HCT116 (cell line): ENCODE measurements at regions not wholly inside any gene's neighbourhood (a gene's known extent, or its start where the extent isn't known, plus 50 kb on each side); places are given as distances from the start of the nearest gene placed in this dataset.

ENCODE experiments used
- ATAC-seq: fragments of 200-7000 bp; cut with Tn5 transposase; 2 replicates; pipeline ENCODE4 v1.9.1; 2020; ENCODE audit warnings: mild to moderate bottlenecking, moderate library complexity
- BruUV-seq: library from RNA; stranded (reverse); fragments of 400-500 nt; replicated peaks from 2 replicates; lab custom pipeline; 2021; lab: Mats Ljungman, UMichigan
- CTCF ChIA-PET: fragments of 300-600 bp; sonication (Branson Sonifier 250); formaldehyde crosslinking; loops from one replicate; lab custom pipeline; 2021; ENCODE audit warnings: antibody characterized with exemption; lab: Charles Lee
- POLR2A ChIA-PET: fragments of 300-600, 350-600 bp; sonication (Branson Sonifier 250); formaldehyde crosslinking; loops from one replicate; lab custom pipeline; 2021; ENCODE audit warnings: antibody characterized with exemption; lab: Charles Lee
- RAD21 ChIA-PET, 2 experiments: fragments of 300-600 bp; sonication (Branson Sonifier 250); formaldehyde crosslinking; loops; one replicate each; lab custom pipeline; 2023; ENCODE audit warnings: low total read pairs in 2 of 2; ENCODE audit not compliant: uncharacterized antibody in 2 of 2, unreplicated experiment in 2 of 2, low non-redundant PET in 1 of 2; lab: Charles Lee
- DNase-seq: peaks from one replicate; pipeline ENCODE4 v3.0.0-alpha.2; 2010; ENCODE audit warnings: low read depth, low spot score
- H2AFZ ChIP-seq: fragments of 200-600 bp; shearing (Covaris generic), sonication (generic); 2 replicates; pipeline ENCODE4 v1.6.1; 2017; ENCODE audit warnings: low read depth, mixed run types, mixed read lengths, antibody characterized with exemption, low read length; ENCODE audit not compliant: poor library complexity, severe bottlenecking
- H3K27ac ChIP-seq: 2 replicates; pipeline ENCODE4 v1.5.1; 2012; ENCODE audit warnings: low read depth, low read length
- H3K27me3 ChIP-seq: fragments of 200-600 bp; sonication (generic); 2 replicates; pipeline ENCODE4 v1.6.1; 2016; ENCODE audit warnings: mixed run types, low read length, mixed read lengths; ENCODE audit not compliant: insufficient read depth
- H3K36me3 ChIP-seq, 2 experiments: fragments of 200-500 bp in 1 of 2; fragments of 200-600 bp in 1 of 2; sonication (Bioruptor generic) in 1 of 2; sonication (generic) in 1 of 2; 2 replicates each; pipeline versions ENCODE4 v1.5.1 to v1.6.1; 2014 to 2016; ENCODE audit warnings: low read length in 2 of 2, inconsistent platforms in 1 of 2, mixed read lengths in 1 of 2, mixed run types in 1 of 2; ENCODE audit not compliant: insufficient read depth in 2 of 2, control insufficient read depth in 1 of 2
- H3K4me1 ChIP-seq, 2 experiments: fragments of 200-600 bp in 1 of 2; sonication (generic) in 1 of 2; 2 replicates each; pipeline versions ENCODE4 v1.5.1 to v1.6.1; 2012 to 2017; ENCODE audit warnings: low read length in 2 of 2, inconsistent platforms in 1 of 2, mild to moderate bottlenecking in 1 of 2, mixed read lengths in 1 of 2, mixed run types in 1 of 2, moderate library complexity in 1 of 2; ENCODE audit not compliant: insufficient read depth in 2 of 2, control insufficient read depth in 1 of 2
- H3K4me2 ChIP-seq: fragments of 200-600 bp; sonication (generic); 2 replicates; pipeline ENCODE4 v1.6.1; 2017; ENCODE audit warnings: mixed run types, low read length, mixed read lengths
- H3K4me3 ChIP-seq, 2 experiments: fragments of 200-600 bp in 1 of 2; sonication (generic) in 1 of 2; replicated peaks in 1 of 2; 2 replicates each; pipeline ENCODE4 v1.5.1; 2011 to 2016; ENCODE audit warnings: low read length in 2 of 2, control low read depth in 1 of 2, low read depth in 1 of 2, mild to moderate bottlenecking in 1 of 2, mixed read lengths in 1 of 2, mixed run types in 1 of 2
- H3K79me2 ChIP-seq: fragments of 200-600 bp; sonication (generic); 2 replicates; pipeline ENCODE4 v1.6.1; 2017; ENCODE audit warnings: mild to moderate bottlenecking, mixed run types, low read length, moderate library complexity, mixed read lengths; ENCODE audit not compliant: insufficient read depth
- H3K9ac ChIP-seq: fragments of 200-600 bp; sonication (generic); 2 replicates; pipeline ENCODE4 v1.6.1; 2016; ENCODE audit warnings: low read length, mixed read lengths
- H3K9me2 ChIP-seq: fragments of 200-600 bp; sonication (generic), shearing (Covaris generic); 2 replicates; pipeline ENCODE4 v1.6.1; 2017; ENCODE audit warnings: mixed run types, mild to moderate bottlenecking, moderate library complexity; ENCODE audit not compliant: insufficient read depth
- H3K9me3 ChIP-seq, 2 experiments: fragments of 200-500 bp in 1 of 2; fragments of 200-600 bp in 1 of 2; sonication (Bioruptor generic) in 1 of 2; sonication (generic) in 1 of 2; 2 replicates each; pipeline ENCODE4 v1.6.1; 2014 to 2017; ENCODE audit warnings: low read length in 2 of 2, mixed read lengths in 2 of 2, inconsistent platforms in 1 of 2, low read depth in 1 of 2, mild to moderate bottlenecking in 1 of 2, mixed run types in 1 of 2, moderate library complexity in 1 of 2; ENCODE audit not compliant: control insufficient read depth in 1 of 2, insufficient read depth in 1 of 2
- H4K20me1 ChIP-seq: fragments of 200-600 bp; sonication (generic), shearing (Covaris generic); 2 replicates; pipeline ENCODE4 v1.6.1; 2017; ENCODE audit warnings: mixed run types, mild to moderate bottlenecking, moderate library complexity; ENCODE audit not compliant: insufficient read depth
- CBX3 ChIP-seq: IDR thresholded peaks from 2 replicates; pipeline ENCODE4 v1.6.1; 2012; ENCODE audit warnings: low read depth
- EGR1 ChIP-seq: IDR thresholded peaks from 2 replicates; pipeline ENCODE4 v1.6.1; 2012; ENCODE audit warnings: low read depth
- JUND ChIP-seq: IDR thresholded peaks from 2 replicates; pipeline ENCODE4 v1.6.1; 2012
- YY1 ChIP-seq: IDR thresholded peaks from 2 replicates; pipeline ENCODE4 v1.6.1; 2011; ENCODE audit warnings: low read length, low read depth, moderate library complexity, mild to moderate bottlenecking; ENCODE audit not compliant: insufficient replicate concordance; ENCODE audit errors: extremely low read depth
- ZNF274 ChIP-seq: fragments of 200-500 bp; sonication (Bioruptor generic); IDR thresholded peaks from 2 replicates; pipeline ENCODE4 v1.6.1; 2014; ENCODE audit warnings: mild to moderate bottlenecking, low read depth, low read length, inconsistent platforms
- intact Hi-C: fragments of 100-400 bp; cut with micrococcal nuclease; formaldehyde crosslinking; loops from 2 replicates; pipeline ENCODE4 v1.10.0; 2022
- TF ChIP-seq, protein P1 (sequence below): IDR thresholded peaks from 2 replicates; pipeline ENCODE4 v1.6.1; 2011; ENCODE audit warnings: mild to moderate bottlenecking, low read length, moderate library complexity; ENCODE audit not compliant: insufficient replicate concordance; ENCODE audit errors: extremely low read depth
- TF ChIP-seq, protein P2 (sequence below), 3 experiments: fragments of 200-600 bp in 1 of 3; sonication (generic) in 1 of 3; IDR thresholded peaks in 2 of 3; conservative IDR thresholded peaks in 1 of 3; 2 replicates each; pipeline ENCODE4 v1.5.1; 2012 to 2017; ENCODE audit warnings: low read depth in 2 of 3, low read length in 2 of 3, antibody characterized with exemption in 1 of 3, borderline replicate concordance in 1 of 3, control low read depth in 1 of 3, mild to moderate bottlenecking in 1 of 3, mixed read lengths in 1 of 3, mixed run types in 1 of 3, moderate library complexity in 1 of 3; ENCODE audit not compliant: insufficient read depth in 1 of 3

DNA sequence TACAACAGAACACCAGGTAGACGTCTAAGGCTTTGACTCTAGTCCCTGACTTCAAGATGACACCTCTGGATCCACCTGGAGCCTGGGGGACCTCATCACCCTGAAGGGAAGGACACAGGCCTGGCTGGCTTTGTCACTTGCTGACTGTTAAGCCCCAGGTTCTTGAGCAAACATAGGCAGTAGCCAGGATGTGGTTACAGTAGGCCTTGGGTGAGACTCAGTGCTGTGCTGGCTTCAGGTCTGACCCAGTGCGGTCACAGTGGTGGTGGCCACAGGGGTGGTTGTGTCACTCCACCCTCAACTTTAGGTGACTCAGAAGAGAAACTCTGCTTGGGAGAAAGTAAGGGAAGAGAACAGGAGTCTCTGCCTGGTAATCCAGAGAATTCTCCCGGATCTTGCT is 497.8 kb downstream of the UQCRFS1 start (continued):
- TF ChIP-seq ZNF274 (no peak), EGR1 (no peak), CBX3 (no peak)
- TF ChIP-seq, protein P1, sequence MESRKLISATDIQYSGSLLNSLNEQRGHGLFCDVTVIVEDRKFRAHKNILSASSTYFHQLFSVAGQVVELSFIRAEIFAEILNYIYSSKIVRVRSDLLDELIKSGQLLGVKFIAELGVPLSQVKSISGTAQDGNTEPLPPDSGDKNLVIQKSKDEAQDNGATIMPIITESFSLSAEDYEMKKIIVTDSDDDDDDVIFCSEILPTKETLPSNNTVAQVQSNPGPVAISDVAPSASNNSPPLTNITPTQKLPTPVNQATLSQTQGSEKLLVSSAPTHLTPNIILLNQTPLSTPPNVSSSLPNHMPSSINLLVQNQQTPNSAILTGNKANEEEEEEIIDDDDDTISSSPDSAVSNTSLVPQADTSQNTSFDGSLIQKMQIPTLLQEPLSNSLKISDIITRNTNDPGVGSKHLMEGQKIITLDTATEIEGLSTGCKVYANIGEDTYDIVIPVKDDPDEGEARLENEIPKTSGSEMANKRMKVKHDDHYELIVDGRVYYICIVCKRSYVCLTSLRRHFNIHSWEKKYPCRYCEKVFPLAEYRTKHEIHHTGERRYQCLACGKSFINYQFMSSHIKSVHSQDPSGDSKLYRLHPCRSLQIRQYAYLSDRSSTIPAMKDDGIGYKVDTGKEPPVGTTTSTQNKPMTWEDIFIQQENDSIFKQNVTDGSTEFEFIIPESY = no peak

DNA sequence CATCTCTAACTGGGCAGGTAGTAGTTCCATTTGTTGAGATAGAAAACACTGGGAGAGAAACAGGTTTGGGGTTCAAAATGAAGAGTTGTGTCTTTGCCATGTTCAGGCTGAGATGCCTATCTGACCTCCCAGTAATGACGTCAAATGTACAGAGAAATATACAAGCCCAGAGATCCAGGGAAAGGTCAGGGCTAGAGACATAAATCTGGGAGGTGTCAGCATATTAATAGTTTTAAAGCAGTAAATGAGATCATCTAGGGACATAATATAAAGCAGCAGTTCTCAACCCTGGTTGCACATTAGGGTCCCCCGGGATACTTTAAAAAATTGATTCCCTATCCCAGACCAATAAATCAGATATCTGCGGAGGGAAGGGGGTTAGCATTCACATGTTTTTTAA is 501.5 kb downstream of the UQCRFS1 start:
- ChIA-PET POLR2A (no interaction called here), RAD21 (no interaction called here), CTCF (no interaction called here)
- DNase-seq (no peak), ATAC-seq (no peak)
- H2AFZ ChIP-seq = no peak overlapping the region
- peaks cover 0 to 21% of the 10 kb centered on the region in 2 experiments; a peak in 2 of 4 replicates for H3K9me3 ChIP-seq
- H3K4me3 ChIP-seq = no peak overlapping the region
- H3K9me2 ChIP-seq = no peaks in the 10 kb centered on the region
- H3K9ac ChIP-seq = no peak overlapping the region
- no peaks in the 10 kb centered on the region for H3K36me3 ChIP-seq
- H4K20me1 ChIP-seq = no peaks in the 10 kb centered on the region
- H3K4me2 ChIP-seq = no peak overlapping the region
- intact Hi-C loops = loop anchor here (10.0 kb wide), 1 partner anchor 247 kb away; no protein-coding TSS in a partner anchor
- no peaks in the 10 kb centered on the region for H3K79me2 ChIP-seq
- TF ChIP-seq, protein P2, sequence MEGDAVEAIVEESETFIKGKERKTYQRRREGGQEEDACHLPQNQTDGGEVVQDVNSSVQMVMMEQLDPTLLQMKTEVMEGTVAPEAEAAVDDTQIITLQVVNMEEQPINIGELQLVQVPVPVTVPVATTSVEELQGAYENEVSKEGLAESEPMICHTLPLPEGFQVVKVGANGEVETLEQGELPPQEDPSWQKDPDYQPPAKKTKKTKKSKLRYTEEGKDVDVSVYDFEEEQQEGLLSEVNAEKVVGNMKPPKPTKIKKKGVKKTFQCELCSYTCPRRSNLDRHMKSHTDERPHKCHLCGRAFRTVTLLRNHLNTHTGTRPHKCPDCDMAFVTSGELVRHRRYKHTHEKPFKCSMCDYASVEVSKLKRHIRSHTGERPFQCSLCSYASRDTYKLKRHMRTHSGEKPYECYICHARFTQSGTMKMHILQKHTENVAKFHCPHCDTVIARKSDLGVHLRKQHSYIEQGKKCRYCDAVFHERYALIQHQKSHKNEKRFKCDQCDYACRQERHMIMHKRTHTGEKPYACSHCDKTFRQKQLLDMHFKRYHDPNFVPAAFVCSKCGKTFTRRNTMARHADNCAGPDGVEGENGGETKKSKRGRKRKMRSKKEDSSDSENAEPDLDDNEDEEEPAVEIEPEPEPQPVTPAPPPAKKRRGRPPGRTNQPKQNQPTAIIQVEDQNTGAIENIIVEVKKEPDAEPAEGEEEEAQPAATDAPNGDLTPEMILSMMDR (IDR thresholded peaks at IDR 0.05 in 2 of 3, conservative IDR thresholded peaks at IDR 0.05 in 1 of 3; ENCODE audit: borderline replicate concordance in 1 of 3, insufficient read depth in 1 of 3, low read depth in 2 of 3, low read length in 2 of 3) = no peak
- TF ChIP-seq JUND (no peak), YY1 (no peak)
- no peak overlapping the region for H3K27ac ChIP-seq
- H3K4me1 ChIP-seq = no peaks in the 10 kb centered on the region
- H3K27me3 ChIP-seq = no peaks in the 10 kb centered on the region
- no TSS peak for BruUV-seq
